Hematopoietic multipotent progenitor cell treated with erythropoietin and hydrocortisone succinate and interleukin-3 and kit ligand, for 8 days (in vitro differentiated cells): ENCODE measurements at regions not wholly inside any gene's neighbourhood (a gene's known extent, or its start where the extent isn't known, plus 50 kb on each side); places are given as distances from the start of the nearest gene placed in this dataset.

Experiments used
- DNase-seq: peaks from one replicate; pipeline ENCODE4 v3.0.0-alpha.2; 2015

DNA sequence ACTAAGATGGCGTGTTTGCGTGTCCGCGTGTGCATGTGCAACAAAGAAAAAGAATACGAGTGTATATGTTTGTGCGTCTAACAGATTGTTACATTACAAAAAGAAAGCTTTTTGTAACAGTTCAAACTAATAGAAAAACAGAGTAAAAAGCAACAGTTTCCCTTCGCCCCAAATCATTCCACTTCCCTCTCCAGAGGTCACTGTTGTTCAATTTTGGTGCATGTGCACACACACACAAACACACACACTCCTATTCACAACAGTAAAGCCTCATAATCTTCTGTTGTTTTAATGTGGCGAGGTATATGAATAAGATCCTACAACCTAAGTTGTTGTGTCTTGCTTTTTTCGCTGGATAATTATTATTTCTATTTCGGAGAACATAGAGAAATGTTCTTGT lies 357.3 kb upstream of the SLC8A1 start:
- DNase-seq: no peak

DNA sequence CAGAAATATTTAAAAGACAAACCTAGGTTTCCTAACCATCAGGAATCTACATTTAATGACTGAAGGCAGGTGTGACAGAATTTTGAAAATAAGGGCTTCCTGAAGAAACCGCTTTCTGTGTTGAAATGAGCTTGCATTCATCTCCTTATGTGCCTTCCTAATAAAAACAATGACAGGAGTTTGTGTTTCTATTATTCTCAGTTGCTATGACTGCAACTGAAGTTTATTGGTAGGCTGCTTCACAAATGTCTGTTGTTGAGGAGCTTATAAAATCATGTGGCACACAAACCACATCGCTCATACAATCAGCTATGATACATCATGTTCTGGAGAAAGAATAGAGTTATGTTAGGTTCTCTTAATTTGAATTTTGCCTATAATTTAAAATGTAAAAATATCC lies 362.7 kb upstream of the SLC8A1 start:
- no peak for DNase-seq

DNA sequence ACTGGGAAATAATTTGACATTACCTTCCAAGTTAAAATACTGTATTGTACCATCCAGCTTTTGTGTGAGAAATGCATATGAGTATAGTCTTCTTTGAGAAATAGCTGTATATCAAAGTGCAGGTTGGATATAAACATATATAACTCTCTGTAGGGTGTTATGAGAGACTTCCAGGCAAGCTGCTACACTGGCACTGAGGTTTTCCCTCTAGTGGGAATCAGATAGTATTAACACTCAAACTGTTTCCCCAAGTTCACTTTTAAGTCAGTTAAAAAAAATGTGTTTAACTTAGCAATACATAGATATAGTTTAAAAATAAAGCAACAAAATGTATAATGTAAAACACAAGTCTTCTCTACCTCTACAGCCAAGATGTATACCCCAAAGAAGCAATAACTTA lies 368.4 kb upstream of the SLC8A1 start:
- DNase-seq: no peak

DNA sequence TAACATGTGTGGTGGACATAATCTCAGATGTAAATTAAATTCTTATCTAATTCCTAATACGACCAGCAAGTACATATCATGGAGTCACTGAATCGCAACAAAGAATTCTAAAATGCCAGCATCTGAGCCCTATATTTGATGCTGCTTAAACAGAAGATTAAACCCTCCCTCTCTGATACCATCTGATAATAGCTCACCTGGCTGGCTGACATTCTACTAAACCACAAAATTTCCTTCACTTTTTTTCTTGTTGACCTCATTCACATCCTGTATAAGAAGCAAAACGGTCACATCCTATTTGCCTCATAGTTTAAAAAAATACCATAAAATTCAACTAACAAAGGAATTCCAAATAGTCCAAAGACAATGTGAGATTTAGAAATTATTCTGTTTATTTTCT lies 371.6 kb upstream of the SLC8A1 start:
- no peak for DNase-seq

DNA sequence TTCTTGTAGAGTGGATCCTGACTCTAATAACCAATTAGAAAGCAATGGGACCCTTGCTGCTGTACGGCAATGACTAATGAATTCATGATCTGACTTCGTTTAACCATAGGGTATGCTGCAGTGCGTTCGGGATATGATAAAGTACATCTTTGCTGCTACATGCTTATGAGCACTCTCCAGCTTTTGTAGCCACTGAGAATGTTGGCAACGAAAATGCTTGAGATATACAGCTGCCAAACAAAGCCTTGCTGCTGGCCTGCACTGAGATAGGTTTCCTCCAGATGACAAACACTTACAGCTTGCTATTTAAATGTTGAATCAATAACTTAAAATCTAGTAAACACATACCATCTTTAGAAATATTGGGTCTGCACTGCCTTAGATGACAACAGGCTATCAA lies 372.4 kb upstream of the SLC8A1 start:
- DNase-seq: no peak

DNA sequence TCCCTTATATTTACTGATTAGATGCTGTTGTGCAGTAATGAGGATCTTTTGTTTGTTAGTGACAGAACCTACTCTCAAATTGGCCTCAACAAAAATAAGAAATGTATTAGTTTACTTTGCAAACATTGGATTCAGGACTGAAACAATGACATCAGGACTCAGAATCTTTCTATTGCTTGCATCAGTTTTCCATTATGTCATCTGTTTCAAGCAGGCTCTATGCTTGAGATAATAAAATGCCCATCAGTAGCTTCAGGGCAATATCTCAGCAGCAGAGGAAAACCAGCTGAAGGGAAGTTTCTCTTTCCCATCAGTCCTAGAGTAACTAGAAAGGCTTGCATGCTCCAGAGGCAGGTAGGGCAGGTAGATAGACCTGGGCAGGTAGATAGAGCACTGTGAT lies 375.5 kb upstream of the SLC8A1 start:
- DNase-seq: no peak

DNA sequence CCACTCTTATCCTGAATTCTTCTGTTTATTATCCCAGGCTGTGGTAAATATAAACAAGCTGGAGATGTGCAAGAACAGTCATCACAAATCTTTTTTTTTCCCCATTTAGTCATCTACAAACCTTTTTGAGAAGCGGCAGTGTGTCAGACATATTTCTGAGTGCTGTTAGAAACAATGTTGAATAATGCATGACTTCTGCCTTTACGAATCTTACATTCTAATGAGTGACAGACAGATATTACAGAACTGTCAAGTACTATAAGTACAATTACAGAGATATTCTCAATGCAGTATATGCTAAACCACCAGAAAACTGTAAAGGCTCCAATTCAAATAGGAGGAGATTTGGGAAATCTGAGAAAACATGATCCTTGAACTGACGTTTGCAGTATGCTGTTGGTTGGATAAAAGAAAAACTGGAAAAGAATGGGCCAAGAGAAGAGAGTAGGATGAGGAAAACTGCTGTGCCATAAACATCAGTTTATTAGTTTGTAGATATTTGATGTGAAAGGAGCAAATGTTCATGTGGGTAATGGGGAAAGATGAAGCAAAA lies 379.5 kb upstream of the SLC8A1 start:
- DNase-seq: no peak

DNA sequence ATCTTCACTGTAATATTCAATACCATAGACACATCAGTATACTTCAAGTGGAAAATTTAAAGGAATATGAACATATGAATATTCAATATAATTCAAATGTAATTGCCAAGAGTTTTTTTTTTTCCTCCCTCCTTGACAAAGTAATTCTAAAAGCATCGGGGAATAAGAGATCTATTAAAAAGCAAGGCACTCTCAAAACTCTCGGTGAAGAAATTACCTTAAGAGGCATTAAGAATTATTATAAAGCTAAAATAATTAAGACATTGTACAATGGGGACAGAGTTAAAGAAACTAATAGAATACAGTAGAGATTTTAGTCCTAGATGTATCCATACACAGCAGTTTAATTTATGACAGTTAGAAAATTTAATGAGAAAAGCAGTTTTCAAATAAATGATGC lies 390.0 kb upstream of the SLC8A1 start:
- no peak for DNase-seq

DNA sequence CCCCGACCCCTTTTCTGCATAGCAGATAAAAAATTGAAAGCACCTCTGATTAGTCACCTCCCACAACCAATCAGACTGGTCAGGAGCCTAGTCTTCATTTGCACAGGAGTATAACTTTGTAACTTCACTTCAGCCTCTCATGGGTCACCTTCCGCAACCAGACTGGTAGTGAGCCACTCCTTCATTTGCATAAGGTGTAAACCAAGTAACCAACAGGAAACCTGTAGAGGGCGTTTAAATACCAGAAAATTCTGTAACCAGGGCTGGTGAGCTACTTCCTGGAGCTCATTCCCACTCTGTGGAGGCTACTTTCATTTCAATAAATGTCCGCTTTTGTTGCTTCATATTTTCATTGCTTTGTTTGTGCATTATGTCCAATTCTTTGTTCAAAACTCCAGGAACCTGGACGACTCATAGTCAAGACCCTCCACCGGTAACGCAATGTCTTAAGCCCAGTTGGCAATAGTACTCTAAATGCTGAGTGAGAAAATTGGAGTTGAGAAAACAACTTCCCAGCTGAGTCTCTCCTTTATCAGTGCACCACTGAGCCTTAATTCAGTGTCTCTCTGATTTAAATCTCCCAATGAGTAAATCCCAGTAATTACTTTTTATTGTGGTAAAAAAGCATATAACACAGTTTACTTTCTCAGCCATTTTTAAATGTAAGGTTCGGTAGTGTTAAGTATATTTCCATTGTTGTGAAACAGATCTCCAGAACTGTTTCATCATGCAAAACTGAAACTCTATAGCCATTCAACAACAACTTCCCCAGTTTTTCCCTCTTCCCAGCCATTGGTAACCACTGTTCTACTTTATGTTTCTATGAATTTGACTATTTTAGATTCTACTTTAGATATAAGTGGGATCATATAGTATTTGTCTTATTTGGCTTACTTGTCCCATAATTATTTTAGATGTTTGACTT lies 392.7 kb upstream of the SLC8A1 start:
- DNase-seq: no peak

DNA sequence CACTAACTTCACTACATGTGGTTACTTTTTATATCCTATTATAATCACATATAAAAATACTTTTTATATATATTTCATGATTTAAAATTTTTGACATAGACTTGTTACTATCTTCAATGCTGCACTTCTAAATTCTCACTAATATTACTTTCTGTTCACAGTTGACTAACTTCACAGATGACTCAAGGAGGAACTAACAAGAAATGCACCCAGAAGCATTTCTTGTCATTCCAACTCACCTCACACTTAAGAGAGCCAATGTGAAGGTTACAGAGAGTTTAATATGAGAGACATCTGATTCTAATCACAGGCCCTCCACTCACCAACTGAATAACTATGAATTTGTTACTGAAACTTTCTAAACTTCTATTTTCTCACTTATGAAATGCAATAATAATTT lies 399.8 kb upstream of the SLC8A1 start:
- DNase-seq: no peak

DNA sequence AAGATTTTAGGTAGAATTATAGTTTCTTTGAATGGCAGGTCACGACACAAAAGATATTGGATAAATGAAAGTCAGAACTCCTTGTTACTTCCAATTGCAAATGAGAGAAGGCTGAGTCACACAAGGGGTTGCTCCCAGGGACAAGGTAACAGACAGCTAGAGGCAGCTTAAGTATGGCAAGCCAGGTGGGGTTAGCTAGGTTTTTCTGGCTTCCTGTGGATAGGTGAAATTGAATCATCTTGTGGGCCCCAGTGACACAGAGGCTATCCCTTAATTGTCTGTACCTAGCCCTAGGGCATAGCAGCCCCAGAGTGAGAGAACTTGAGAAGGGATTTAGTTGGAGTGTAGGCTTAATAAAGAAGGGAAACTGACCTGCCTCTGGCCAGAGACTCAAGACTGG lies 407.7 kb upstream of the SLC8A1 start:
- DNase-seq: no peak

DNA sequence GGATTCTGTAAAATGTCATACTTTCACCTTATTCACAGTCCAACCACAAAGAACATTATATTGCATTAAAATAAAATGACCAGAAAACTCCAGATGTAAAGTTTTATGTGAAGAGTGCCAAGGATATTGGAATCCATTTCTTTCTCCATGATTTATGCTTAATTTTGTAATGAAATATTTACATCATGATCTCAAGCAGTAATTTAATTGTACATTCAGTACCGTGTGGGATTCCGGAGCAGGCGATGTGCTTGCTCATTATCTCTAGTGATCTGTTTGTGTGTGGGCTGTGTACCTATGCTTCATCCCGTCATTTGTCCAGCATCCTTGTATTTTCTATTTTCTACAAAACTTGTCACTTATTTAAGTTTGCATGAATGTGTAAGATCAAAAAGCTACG lies 415.9 kb upstream of the SLC8A1 start:
- no peak for DNase-seq

DNA sequence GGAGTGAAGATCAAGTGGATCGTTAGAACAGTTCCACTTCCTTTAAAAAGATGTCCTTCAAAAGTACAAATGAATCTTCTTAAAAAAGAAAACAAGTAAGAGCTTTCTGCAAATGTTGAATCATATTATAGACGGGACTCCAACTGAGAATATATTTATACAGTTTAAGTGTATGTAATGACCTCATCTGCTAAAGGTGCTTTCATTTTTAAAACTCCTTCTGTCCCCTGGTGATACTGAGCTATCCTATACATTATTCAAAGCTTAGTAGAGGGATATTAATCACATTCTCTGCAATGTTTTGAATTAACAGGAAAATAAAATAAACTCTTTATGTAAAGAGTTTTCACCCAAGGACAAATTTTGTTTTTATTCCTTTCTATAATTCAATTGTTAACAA lies 420.7 kb upstream of the SLC8A1 start:
- DNase-seq: no peak

DNA sequence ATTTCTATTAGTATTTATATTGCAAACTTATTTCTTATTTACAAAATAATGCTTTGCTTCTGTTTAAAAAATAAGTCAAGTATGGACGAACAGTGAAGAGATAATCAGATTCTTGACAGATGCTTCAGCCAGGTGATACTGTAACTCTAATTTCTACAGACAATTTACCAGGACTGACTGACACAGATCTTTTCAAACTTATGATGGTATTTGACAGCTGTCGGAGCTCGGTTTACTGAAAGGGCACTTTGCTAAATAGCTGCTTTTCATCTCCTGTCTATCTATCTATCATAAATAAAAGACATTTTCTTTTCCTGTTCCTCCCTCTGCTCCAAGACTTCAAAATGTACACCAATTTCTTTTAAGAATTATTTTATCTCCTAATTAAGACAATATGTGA lies 422.5 kb upstream of the SLC8A1 start:
- DNase-seq: no peak

DNA sequence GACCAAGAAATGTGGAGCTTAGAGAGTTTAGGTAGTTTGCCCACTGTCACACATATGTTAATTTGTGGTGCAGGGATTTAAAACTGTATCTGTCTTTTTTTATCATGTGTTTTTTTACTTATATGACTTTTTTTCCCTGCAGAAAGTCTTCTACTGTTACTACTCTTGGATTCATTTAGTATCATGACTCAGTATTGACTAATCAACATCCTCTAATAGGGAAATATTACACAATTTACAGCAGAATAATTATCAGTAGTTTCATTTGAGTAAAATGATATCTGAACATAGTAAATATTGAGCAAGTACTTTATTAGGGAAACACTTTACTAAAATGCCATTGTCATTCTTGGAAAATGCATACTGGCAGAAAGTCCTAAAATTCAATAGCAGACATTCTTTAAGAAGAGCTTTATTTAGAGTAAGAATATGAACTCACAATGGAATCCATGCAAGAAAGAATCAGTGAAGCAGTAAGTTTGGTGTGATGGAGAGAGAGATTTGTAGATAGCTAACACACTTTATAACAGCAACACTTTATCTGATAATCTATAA lies 425.9 kb upstream of the SLC8A1 start:
- no peak for DNase-seq

DNA sequence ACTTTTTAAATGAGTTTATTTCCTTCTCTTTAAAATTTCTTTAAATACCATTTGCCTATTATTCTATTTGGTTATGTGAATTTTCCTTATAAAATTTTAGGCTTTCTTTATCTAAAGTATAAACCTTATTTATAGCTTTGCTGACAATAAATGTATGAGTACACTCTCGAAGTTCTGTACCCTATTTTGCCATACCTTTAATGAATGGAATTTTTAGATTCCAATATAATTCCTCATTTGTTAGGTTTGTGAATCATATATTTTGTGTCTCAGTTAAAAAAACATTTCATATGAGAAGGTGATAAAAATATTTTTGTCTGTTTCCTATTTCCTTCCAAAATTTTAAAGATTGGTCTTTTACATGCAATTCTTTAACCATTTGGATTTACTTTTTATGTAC lies 427.4 kb upstream of the SLC8A1 start:
- no peak for DNase-seq

DNA sequence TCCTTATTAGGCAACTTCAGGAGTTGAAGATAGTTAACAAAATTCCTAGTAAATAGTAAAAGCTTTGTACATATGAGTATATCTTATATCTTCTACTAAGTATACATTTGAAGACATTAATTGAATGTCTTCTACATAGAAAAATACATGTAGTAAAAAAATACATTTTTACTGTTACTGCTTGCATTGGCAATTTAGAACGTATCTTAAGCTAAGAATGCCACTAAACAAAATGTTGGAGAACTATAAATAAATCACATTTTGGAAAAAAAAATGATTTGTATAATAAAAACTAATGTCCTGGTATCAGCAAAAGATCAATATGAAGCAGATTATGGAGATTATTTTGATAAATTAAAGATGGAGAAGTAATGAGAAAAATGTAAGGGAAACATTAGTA lies 434.2 kb upstream of the SLC8A1 start:
- no peak for DNase-seq

DNA sequence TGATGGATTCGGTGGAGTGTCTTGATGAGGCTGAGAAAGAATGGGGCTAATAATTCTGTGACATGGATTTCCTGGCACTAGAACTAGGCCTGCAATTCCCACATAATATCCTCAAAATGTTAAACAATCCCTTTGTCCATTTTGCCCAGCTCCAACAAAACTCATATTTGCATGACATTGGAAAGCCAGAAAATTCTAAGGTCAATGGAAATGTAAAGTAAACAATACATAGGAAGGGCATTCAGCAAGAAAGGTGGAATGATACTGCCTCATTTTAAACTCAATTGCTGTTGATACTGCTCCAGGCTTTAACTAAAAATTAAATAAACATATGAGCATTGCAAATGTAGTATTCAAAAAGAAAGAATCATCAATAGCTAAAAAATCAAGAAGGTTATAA lies 434.8 kb upstream of the SLC8A1 start:
- no peak for DNase-seq

DNA sequence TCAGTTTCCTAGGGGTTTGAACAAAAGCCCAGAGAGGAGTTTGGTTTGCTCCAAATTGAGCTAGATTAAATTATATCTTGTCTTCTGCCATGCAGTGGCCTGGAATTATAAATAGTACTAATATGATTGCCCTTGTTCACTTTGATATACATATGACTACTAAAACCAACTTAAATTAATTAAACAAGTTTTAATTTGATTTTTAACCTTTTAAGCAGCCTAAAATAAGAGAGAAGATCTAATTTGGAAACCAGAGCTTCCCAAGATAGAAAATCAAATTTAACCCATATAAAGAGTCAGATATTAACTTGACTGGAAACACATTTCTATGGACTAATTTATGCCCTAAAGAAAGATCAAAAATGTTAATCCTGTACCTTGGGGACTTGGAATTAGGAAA lies 444.5 kb upstream of the SLC8A1 start:
- no peak for DNase-seq

DNA sequence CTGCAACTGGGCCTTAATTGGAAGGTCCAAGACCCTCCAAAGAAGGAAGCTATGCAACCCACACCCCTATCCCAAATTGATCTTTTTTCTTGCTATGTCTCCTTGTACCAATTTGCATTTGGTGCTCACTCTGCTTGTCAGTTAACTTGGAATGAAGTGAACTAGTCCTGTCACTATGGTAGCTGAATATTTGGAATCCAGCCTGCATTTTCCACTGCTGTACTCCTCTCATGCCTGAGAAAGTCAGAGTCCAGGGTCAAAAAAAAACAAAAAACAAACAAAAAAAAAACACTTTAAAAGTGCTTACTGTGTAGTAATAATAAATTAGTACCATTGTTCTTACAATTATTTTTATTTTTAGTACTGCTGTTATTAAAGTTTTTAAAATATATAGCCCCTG lies 462.8 kb upstream of the SLC8A1 start:
- DNase-seq: no peak

DNA sequence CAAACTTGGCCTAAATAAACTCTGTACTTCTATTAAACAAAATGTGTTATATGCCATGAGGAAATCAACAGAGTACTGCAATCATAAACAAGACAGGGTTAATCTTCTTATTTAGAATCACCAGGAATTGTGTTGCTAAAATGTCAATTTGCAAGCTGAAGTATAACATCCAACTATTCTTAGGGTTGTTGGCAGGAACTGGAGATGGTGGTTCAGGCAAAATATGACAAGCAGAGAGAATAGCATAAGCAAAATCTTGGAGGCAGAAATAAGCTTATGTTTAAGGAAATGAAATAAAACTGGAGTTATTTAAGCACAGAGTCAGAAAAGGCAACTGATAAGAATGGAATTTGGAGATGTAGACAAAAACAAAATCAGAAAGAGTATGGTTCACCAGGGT lies 463.8 kb upstream of the SLC8A1 start:
- no peak for DNase-seq

DNA sequence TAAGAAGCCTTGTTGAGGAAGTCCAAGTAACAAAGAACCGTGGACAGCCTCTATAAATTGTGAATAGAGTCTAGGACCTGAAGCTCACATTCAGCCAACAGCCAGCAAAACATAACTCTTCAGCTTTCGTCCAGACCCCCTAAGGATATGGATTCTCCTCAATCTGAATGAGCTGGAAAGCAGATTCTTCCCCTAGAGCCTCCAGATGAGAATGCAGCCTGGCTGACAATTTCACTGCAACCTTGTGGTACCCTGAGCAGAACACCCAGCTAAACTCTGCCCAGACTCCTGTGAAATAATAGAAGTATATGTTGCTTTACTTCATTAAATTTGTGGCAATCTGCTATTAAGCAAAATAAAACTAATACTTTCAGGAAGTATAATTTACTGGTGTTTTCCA lies 483.5 kb upstream of the SLC8A1 start:
- no peak for DNase-seq

DNA sequence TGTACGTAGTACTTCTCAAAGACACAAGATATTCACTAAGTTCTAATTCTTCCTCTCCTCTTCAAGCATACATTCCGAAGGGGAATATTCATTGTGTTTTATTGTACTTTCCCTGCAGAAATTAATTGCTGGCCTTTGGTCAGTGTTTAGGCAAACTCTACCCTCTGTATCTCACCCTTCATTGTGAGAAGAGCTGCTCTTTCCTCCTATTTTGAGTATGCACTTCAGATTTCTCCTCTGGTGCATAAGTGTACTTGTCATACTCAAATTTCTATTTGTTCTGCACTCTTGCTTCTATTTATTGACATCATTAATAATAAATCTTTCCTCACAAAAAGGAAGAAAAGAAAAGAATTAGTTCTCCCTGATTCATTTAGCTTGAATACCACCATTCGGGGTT lies 485.4 kb upstream of the SLC8A1 start:
- no peak for DNase-seq

DNA sequence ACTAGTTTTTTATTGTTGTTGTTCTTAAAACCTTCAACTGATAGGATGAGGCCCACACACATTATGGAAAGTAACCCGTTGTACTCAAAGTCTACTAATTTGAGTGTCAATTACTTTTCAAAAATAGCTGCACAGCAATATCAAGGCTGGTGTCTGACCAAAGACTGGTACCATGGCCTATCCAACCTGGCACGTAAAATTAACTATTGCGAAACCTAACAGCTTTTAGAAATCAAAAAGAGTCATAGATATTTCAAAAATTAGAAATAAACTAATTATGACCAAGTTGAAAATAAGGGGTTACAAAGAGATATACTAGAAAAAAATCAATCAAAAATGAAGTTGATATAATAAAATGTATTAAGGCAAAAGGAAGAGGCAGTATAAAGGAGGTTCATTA lies 501.5 kb upstream of the SLC8A1 start:
- no peak for DNase-seq

DNA sequence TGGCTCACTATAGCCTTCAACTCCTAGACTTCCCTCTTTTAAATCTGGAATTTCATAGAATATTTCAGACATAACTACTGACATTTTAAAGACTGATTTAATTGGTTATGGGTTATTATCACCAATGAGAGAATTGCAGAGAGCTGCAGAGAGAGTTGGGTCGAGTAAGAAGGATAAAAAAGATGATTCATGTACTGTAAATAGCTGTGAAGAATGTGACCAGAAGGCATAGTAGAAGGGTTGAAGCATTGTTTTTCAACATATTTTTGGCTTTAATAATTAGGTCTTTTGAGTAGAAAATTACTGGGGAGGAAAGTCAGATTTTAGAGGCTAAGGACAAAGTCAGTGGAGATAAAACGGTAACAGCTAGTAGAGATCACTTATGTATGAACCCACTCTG lies 503.2 kb upstream of the SLC8A1 start:
- DNase-seq: no peak
